IPS DF 4.7 (cell line): ENCODE measurements at regions not wholly inside any gene's neighbourhood (a gene's known extent, or its start where the extent isn't known, plus 50 kb on each side); places are given as distances from the start of the nearest gene placed in this dataset.
"Not testable (repeated sequence)": the region's sequence is repeated elsewhere in the genome, so short reads cannot be mapped to it uniquely, and the experiment has no call there.

Experiments used
- DNase-seq: peaks from one replicate; pipeline ENCODE4 v3.0.0-alpha.2; 2013; ENCODE audit warnings: low spot score; ENCODE audit errors: extremely low read depth

GRCh38 chr13:60931858-60932546 lies 483.6 kb downstream of the PCDH20 start:
- DNase-seq, result no peak

GRCh38 chr13:60925686-60926085 lies 490.0 kb downstream of the PCDH20 start:
- DNase-seq, result no peak

GRCh38 chr13:60924856-60925255 lies 490.8 kb downstream of the PCDH20 start:
- no peak for DNase-seq

GRCh38 chr13:60922576-60923231 lies 492.9 kb downstream of the PCDH20 start:
- DNase-seq, result no peak

GRCh38 chr13:60893801-60894200 lies 496.8 kb downstream of the TDRD3 start:
- DNase-seq, result no peak

GRCh38 chr13:60887711-60888110 lies 490.7 kb downstream of the TDRD3 start:
- DNase-seq, result no peak

- DNase-seq, result no peak
Observed at GRCh38 chr13:60881507-60881906, 484.5 kb downstream of the TDRD3 start.

GRCh38 chr13:60873116-60873515 lies 476.1 kb downstream of the TDRD3 start:
- no peak for DNase-seq

- DNase-seq, result no peak
Observed at GRCh38 chr13:60869941-60870613, 473.1 kb downstream of the TDRD3 start.

GRCh38 chr13:60869225-60869624 lies 472.2 kb downstream of the TDRD3 start:
- DNase-seq, result no peak

- no peak for DNase-seq
Observed at GRCh38 chr13:60862036-60862435, 465.0 kb downstream of the TDRD3 start.

- no peak for DNase-seq
Observed at GRCh38 chr13:60857698-60858097, 460.7 kb downstream of the TDRD3 start.

GRCh38 chr13:60852886-60853285 lies 455.9 kb downstream of the TDRD3 start:
- no peak for DNase-seq

GRCh38 chr13:60851378-60851777 lies 454.4 kb downstream of the TDRD3 start:
- no peak for DNase-seq

GRCh38 chr13:60850526-60850925 lies 453.5 kb downstream of the TDRD3 start:
- no peak for DNase-seq

GRCh38 chr13:60838581-60838980 lies 441.6 kb downstream of the TDRD3 start:
- DNase-seq, result no peak

GRCh38 chr13:60837806-60838205 lies 440.8 kb downstream of the TDRD3 start:
- DNase-seq, result no peak

- no peak for DNase-seq
Observed at GRCh38 chr13:60836821-60837220, 439.8 kb downstream of the TDRD3 start.

- DNase-seq, result no peak
Observed at GRCh38 chr13:60811581-60811980, 414.6 kb downstream of the TDRD3 start.

- not testable (repeated sequence) for DNase-seq
Observed at GRCh38 chr13:60805640-60806039, 408.6 kb downstream of the TDRD3 start.

GRCh38 chr13:60798503-60798902 lies 401.5 kb downstream of the TDRD3 start:
- DNase-seq, result no peak

- DNase-seq, result no peak
Observed at GRCh38 chr13:60797112-60797511, 400.1 kb downstream of the TDRD3 start.

GRCh38 chr13:60794751-60795150 lies 397.7 kb downstream of the TDRD3 start:
- DNase-seq, result no peak
